GM10266 (cell line): ENCODE measurements at regions not wholly inside any gene's neighbourhood (a gene's known extent, or its start where the extent isn't known, plus 50 kb on each side); places are given as distances from the start of the nearest gene placed in this dataset.

Source experiments
- DNase-seq: peaks from one replicate; pipeline ENCODE4 v3.0.0; 2012; ENCODE audit errors: extremely low spot score
- TF ChIP-seq, protein P1 (sequence below): IDR thresholded peaks from 2 replicates; pipeline ENCODE4 v1.5.1; 2012; ENCODE audit warnings: mild to moderate bottlenecking, low read depth; ENCODE audit not compliant: control insufficient read depth, insufficient read depth; ENCODE audit errors: missing control alignments

DNA sequence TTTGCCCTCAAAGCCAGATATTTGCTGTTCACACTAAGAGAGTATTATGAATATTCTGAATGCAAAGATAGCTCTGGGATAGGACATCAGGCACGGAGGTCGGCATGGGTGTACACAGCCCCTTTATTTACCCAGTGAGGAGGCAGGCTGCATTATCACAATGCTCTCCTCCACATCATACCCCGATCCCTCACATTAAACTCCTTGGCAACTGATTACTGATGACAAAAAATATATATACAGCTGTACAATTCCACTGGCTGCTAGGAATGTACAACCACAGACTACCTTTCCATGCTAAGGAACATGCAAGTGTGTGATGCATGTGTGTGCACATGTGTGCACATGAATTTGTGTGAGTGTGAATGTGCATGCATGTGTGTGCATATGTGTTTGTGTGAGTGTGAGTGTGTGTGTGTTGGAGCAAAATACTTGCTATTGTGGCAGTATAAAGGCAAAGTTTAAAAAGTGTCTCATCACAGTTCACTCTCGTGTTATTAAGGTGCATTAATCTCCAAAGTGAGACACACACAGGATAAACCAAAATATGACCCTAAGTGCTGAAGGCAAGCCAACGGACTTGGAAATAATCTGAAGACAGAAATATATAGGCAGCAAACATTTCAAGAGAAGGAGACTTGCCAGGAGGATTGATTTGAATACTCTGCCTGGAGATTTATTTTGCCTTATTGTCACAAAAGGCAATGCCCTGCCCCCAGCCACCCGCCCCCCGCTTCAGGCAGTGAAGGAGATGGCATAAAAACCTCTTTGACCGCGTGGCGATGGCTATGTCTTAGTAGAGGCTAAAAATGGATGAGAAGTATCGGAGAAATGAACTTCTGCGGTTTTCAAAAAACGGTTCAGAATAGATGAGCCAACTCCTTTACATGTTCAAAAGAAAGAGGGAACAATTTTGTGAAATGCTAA lies 274.8 kb downstream of the TSHZ3 start:
- TF ChIP-seq, protein P1, sequence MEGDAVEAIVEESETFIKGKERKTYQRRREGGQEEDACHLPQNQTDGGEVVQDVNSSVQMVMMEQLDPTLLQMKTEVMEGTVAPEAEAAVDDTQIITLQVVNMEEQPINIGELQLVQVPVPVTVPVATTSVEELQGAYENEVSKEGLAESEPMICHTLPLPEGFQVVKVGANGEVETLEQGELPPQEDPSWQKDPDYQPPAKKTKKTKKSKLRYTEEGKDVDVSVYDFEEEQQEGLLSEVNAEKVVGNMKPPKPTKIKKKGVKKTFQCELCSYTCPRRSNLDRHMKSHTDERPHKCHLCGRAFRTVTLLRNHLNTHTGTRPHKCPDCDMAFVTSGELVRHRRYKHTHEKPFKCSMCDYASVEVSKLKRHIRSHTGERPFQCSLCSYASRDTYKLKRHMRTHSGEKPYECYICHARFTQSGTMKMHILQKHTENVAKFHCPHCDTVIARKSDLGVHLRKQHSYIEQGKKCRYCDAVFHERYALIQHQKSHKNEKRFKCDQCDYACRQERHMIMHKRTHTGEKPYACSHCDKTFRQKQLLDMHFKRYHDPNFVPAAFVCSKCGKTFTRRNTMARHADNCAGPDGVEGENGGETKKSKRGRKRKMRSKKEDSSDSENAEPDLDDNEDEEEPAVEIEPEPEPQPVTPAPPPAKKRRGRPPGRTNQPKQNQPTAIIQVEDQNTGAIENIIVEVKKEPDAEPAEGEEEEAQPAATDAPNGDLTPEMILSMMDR: no peak
- no peak for DNase-seq

DNA sequence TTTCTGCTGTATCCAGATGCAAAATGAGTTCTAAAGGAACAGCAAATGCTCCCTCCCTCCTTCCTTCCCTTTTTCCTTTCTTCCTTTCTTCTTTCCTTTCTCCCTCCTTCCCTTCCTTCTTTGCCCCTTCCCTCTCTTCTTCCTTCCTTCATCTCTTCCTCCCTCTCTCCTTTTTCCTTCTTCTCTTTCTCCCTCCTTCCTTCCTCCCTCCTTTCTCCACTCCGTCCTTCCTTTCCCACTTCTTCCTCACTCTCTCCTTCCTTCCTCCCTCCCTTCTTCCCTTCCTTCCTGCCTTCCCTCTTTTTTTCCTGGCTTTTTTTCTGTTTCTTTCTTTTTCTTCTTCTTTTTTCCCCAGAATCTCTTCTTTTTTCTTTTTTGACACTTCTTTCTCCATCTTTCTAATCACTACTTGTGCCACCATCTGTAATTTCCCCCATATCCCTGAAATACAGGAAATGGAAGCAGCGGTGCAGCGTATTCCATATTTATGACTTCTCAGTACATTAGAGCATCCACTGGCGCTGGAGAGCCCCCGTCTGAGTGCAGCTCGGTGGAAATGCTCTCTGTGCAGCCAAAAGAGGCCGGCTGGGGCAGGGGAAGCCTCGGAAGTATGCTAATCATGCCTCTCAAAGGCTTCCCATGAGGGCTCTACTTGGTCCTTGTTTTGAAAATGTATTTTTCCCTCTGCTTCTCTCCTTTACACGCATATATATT lies 275.6 kb downstream of the TSHZ3 start:
- TF ChIP-seq, protein P1: no peak
- no peak for DNase-seq

- TF ChIP-seq, protein P1: no peak
- DNase-seq: no peak
Measured at GRCh38 chr19:31072451-31072850, 276.8 kb downstream of the TSHZ3 start.

DNA sequence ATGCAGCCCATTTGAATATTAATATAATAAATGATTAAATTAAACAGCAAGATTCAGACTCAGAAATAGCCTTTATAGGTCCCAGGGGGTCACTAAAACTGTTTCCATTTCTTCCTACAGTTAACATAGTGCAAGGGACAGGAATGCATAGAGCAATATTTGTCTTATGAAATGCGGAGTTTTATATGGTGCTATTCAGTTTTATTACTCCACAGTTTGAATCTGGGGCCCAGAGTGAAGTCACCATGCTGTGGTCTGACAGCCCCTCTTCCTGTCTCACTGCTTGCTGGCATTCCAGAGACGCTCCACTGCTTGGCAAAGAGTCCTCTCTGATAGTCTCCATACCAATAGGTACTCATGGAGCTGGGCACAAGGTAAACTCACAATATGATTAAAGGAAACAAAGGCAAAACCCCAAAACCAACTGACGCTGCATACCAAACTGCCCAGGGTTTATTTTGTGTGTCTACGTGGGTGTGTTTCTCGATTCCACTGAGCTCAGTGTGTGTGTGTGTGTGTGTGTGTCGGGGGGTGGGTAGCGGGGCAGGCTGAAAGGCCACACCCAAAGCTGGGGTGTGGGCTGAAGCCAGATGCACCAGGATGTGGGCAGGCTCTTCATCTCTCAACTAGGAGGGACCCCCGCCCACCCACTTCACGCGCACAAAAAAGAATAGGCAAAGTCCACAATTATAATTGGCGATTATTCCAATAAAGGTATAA lies 277.9 kb downstream of the TSHZ3 start:
- no peak for DNase-seq
- TF ChIP-seq, protein P1: no peak

GRCh38 chr19:31070146-31071065 lies 278.8 kb downstream of the TSHZ3 start:
- TF ChIP-seq, protein P1: no peak
- no peak for DNase-seq

- TF ChIP-seq, protein P1: no peak
Measured at GRCh38 chr19:31068268-31068667, 281.0 kb downstream of the TSHZ3 start.

More at GRCh38 chr19:31068268-31068667, 281.0 kb downstream of the TSHZ3 start:
- DNase-seq: no peak
